Upper lobe of left lung (tissue), 4 donors: ENCODE measurements at regions not wholly inside any gene's neighbourhood (a gene's known extent, or its start where the extent isn't known, plus 50 kb on each side); places are given as distances from the start of the nearest gene placed in this dataset.

Source experiments
- CTCF ChIP-seq, 6 experiments: fragments of 450-650 bp in 4 of 6; fragments of 200-600 bp in 2 of 6; sonication (generic) in 2 of 6; IDR thresholded peaks; one replicate each; pipeline ENCODE4 v1.5.1; 2016 to 2019; ENCODE audit warnings: antibody characterized with exemption in 6 of 6
- EP300 ChIP-seq, 4 donors: sonication (generic); formaldehyde crosslinking; IDR thresholded peaks; one replicate each; pipeline ENCODE4 v1.5.1; 2017; ENCODE audit warnings: antibody characterized with exemption in 4 of 4, control low read depth in 2 of 4
- POLR2A ChIP-seq, 4 donors: fragments of 450-650 bp; IDR thresholded peaks; one replicate each; pipeline ENCODE4 v1.5.1; 2016 to 2017; ENCODE audit warnings: antibody characterized with exemption in 4 of 4, mild to moderate bottlenecking in 2 of 4

DNA sequence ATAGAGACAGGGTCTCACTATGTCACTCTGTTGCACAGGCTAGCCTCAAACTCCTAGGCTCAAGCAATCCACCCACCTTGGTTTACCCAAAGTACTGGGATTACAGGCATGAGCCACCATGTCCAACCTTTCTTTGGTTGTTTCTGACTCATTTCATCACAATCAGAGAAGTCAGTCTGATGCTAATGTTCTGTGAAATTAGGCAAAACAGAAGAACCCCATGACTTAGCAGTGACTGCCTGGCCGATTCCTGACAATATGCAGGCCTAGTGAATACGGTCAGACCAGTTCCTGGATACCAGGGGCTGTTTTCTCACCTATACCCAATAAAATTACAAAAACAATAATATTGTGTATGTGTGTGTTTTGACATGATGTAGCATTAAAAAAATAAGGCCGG is 58.8 kb upstream of the BTN3A2 start:
- TF ChIP-seq CTCF (IDR thresholded peaks at IDR 0.05) (no peak), POLR2A (IDR thresholded peaks at IDR 0.05) (no peak), EP300 (IDR thresholded peaks at IDR 0.05) (no peak)
